Esophagus (tissue), 2 donors: ENCODE measurements at regions not wholly inside any gene's neighbourhood (a gene's known extent, or its start where the extent isn't known, plus 50 kb on each side); places are given as distances from the start of the nearest gene placed in this dataset.
A peak's percentile ranks its signal among the peaks of the same experiment; 100 is the strongest.

Experiments used
- H3K27ac ChIP-seq, 2 donors: one replicate each; pipeline ENCODE4 v1.5.1; 2013; ENCODE audit warnings: low read depth in 2 of 2, mild to moderate bottlenecking in 2 of 2, inconsistent platforms in 1 of 2, low read length in 1 of 2, moderate library complexity in 1 of 2
- H3K27me3 ChIP-seq, 2 donors: one replicate each; pipeline ENCODE4 v1.6.1; 2013; ENCODE audit warnings: low read length in 2 of 2, control low read depth in 1 of 2, mild to moderate bottlenecking in 1 of 2; ENCODE audit not compliant: insufficient read depth in 2 of 2, control insufficient read depth in 1 of 2
- H3K36me3 ChIP-seq, 2 donors: one replicate each; pipeline ENCODE4 v1.6.1; 2013; ENCODE audit warnings: low read length in 1 of 2; ENCODE audit not compliant: control insufficient read depth in 2 of 2, insufficient read depth in 2 of 2
- H3K4me1 ChIP-seq, 2 donors: one replicate each; pipeline ENCODE4 v1.6.1; 2013; ENCODE audit warnings: low read length in 1 of 2; ENCODE audit not compliant: control insufficient read depth in 2 of 2, insufficient read depth in 2 of 2
- H3K4me3 ChIP-seq, 2 donors: one replicate each; pipeline ENCODE4 v1.5.1; 2013; ENCODE audit warnings: low read length in 2 of 2, mild to moderate bottlenecking in 2 of 2, low read depth in 1 of 2, moderate library complexity in 1 of 2
- H3K9me3 ChIP-seq, 2 donors: one replicate each; pipeline ENCODE4 v1.6.1; 2013; ENCODE audit warnings: mild to moderate bottlenecking in 2 of 2, low read depth in 1 of 2, low read length in 1 of 2, moderate library complexity in 1 of 2; ENCODE audit not compliant: control insufficient read depth in 2 of 2, insufficient read depth in 1 of 2
- WGBS, 2 donors: extraction: QIAGEN DNeasy Blood & Tissue Kit; methylation state at CpG; one replicate each; pipeline ENCODE4 v1.1.7; 2013; 5-methylcytosine and 5-hydroxymethylcytosine counted together
- donor health status: healthy with polysubstance abuse.
- donor health status: Bipolar disorder and iron deficiency.

DNA sequence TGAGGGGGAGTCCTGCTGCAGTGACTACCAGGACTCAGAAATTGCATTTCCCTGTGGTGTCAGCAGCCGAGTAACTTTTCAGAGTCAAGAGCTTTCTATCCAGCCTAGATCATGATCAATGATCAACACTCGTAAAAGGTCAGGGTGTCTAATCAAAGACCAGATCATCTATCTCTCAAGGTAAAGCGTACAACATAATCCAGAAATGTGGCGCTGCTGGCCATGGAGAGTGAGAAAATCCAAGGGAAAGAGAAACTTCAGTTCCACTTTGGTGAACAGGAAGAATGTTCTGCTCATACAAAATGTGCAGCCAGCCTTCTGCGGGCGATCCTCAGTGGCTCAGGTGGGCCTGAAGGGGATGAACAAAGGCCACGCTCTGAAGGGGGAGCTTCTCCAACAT lies 1005.8 kb upstream of the NR2F2 start:
- 82 to 87% methylated on average over 7 of the region's 7 CpGs for WGBS, 2 donors
- H3K4me3 ChIP-seq: no peak overlapping the region
- H3K4me1 ChIP-seq: peaks cover 3 to 4% of the 10 kb centered on the region in 2 donors
- H3K9me3 ChIP-seq: no peaks in the 10 kb centered on the region
- no peak overlapping the region for H3K27ac ChIP-seq
- H3K36me3 ChIP-seq: no peaks in the 10 kb centered on the region
- peaks cover 0 to 4% of the 10 kb centered on the region in 2 donors for H3K27me3 ChIP-seq

DNA sequence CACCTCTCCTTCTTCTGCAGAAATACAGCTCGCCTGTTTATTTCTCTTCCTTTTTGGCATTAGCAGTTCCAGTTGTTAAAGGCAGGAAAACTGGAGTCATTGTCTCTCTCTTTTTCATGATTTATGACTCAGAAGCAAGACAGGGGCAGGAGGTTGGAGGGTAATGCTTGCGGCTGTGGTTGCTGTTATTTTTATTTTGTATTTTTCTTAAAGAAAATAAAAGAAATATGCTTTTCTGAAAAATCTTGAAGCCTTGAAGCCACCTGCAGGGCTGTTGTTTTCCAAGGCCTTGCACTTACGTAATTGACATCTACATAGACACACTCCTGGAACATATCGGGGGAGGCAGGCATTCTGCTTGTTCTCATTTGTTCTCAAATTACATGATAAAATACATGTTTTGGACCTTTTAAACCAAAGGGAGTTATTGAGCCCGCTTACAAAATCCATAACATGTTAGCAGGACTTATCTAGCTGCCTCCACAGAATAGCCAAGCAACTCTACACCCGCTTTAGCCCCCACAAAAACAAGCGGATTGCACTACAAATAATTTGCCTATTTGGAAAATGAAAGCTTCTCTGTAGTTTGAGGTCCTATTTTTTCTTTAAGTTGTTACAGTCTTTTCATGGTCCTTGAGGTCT lies 1004.6 kb upstream of the NR2F2 start:
- H3K27ac ChIP-seq: no peak overlapping the region
- H3K36me3 ChIP-seq: no peaks in the 10 kb centered on the region
- H3K4me3 ChIP-seq: no peak overlapping the region
- no peaks in the 10 kb centered on the region for H3K9me3 ChIP-seq
- peaks cover 0 to 4% of the 10 kb centered on the region in 2 donors for H3K27me3 ChIP-seq
- H3K4me1 ChIP-seq: peaks cover 3 to 4% of the 10 kb centered on the region in 2 donors
- 68% methylated on average over 7 of the region's 7 CpGs for WGBS, 2 donors

- Histone ChIP-seq H3K27me3 (peaks cover 0 to 4% of the 10 kb centered on the region in 2 donors), H3K4me1 (peaks cover 3 to 4% of the 10 kb centered on the region in 2 donors), H3K27ac (peak overlapping the region; percentile 27 to 52), H3K36me3 (no peaks in the 10 kb centered on the region), H3K9me3 (no peaks in the 10 kb centered on the region), H3K4me3 (peak overlapping the region; percentile 21 to 39)
- WGBS, 2 donors: 9 to 12% methylated on average over 54 to 59 of the region's 59 CpGs
These were observed 1003.9 kb upstream of the NR2F2 start for GRCh38 chr15:95326431-95327182.

DNA sequence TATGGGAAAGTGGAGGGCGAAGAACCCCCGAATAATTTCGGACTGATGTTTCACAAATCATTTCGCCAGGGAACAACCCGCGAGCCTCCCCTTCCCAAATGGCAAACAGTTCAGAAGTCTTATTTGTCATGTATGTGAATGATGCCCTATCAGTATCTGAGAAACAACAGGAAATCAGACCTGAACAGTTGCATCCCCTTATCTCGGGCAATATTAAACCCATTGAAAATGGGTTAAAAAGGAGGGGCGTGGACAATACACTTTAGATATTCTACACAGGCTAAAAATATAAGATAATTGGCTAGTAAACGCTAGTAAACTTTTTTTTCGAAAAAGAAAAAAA lies 1003.3 kb upstream of the NR2F2 start:
- no peaks in the 10 kb centered on the region for H3K36me3 ChIP-seq
- H3K4me1 ChIP-seq: peaks cover 3 to 4% of the 10 kb centered on the region in 2 donors
- peak overlapping the region; percentile 21 to 39 for H3K4me3 ChIP-seq
- H3K9me3 ChIP-seq: no peaks in the 10 kb centered on the region
- 22 to 29% methylated on average over 10 of the region's 10 CpGs for WGBS, 2 donors
- H3K27me3 ChIP-seq: peaks cover 0 to 4% of the 10 kb centered on the region in 2 donors
- H3K27ac ChIP-seq: peak overlapping the region in 1 of 2 donors; percentile 52

DNA sequence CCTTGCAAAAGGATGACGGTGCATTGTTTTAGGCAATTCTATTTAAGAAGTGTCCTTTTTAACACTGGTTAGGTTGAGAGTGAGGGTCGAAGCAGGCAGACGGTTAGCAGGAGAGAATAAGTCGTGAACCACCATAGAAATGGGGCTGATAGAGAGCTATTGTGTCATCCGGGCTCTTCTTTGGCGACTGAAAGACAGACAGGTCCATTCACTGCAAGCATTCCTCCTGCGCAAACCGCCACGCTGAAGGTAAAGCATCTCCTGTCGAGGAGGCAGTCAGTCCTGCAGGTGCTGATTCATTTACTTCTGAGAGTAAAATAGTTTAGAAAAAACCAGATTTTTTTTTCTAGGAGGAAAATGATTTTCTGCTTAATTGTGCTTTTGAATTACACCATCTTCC lies 1002.8 kb upstream of the NR2F2 start:
- 41 to 48% methylated on average over 10 of the region's 10 CpGs for WGBS, 2 donors
- peak overlapping the region in 1 of 2 donors; percentile 42 for H3K27ac ChIP-seq
- no peaks in the 10 kb centered on the region for H3K36me3 ChIP-seq
- peak overlapping the region in 1 of 2 donors; percentile 15 for H3K4me3 ChIP-seq
- peaks cover 0 to 4% of the 10 kb centered on the region in 2 donors for H3K27me3 ChIP-seq
- H3K4me1 ChIP-seq: peaks cover 3 to 4% of the 10 kb centered on the region in 2 donors
- H3K9me3 ChIP-seq: no peaks in the 10 kb centered on the region

- H3K4me1 ChIP-seq: peaks cover 3 to 4% of the 10 kb centered on the region in 2 donors
- H3K27ac ChIP-seq: no peak overlapping the region
- 74 to 80% methylated on average over 3 of the region's 3 CpGs for WGBS, 2 donors
- H3K9me3 ChIP-seq: no peaks in the 10 kb centered on the region
- peaks cover 0 to 4% of the 10 kb centered on the region in 2 donors for H3K27me3 ChIP-seq
- no peaks in the 10 kb centered on the region for H3K36me3 ChIP-seq
- H3K4me3 ChIP-seq: no peak overlapping the region
These were observed 1001.9 kb upstream of the NR2F2 start for GRCh38 chr15:95328559-95328958.

DNA sequence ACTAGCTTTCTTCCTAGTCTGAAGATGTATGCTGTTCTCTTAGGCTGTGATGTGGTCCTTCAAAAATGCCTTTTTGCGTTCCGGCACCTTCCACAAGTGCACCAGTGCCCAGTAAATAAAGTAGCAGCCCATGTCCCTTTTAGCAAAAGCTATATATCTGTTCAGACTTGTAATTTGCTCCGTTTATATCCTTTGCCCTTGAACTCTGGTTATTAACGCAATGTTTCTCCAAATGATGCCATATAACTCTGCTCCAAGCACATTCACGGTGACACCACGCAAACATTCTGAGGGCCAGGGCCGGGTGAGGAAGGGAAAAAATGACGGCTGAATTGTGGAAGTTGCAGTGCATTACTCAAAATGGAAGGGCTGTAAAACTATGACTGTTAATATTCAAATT lies 1001.1 kb upstream of the NR2F2 start:
- no peak overlapping the region for H3K4me3 ChIP-seq
- H3K27me3 ChIP-seq: peaks cover 0 to 4% of the 10 kb centered on the region in 2 donors
- H3K4me1 ChIP-seq: peaks cover 3 to 4% of the 10 kb centered on the region in 2 donors
- H3K27ac ChIP-seq: no peak overlapping the region
- no peaks in the 10 kb centered on the region for H3K9me3 ChIP-seq
- WGBS, 2 donors: 64 to 78% methylated on average over 8 of the region's 8 CpGs
- no peaks in the 10 kb centered on the region for H3K36me3 ChIP-seq

- H3K9me3 ChIP-seq: no peaks in the 10 kb centered on the region
- H3K4me3 ChIP-seq: no peak overlapping the region
- H3K27me3 ChIP-seq: no peaks in the 10 kb centered on the region
- H3K27ac ChIP-seq: no peak overlapping the region
- H3K36me3 ChIP-seq: no peaks in the 10 kb centered on the region
- 81 to 84% methylated on average over 6 of the region's 6 CpGs for WGBS, 2 donors
- no peaks in the 10 kb centered on the region for H3K4me1 ChIP-seq
These were observed 988.8 kb upstream of the NR2F2 start for GRCh38 chr15:95341686-95342085.

- H3K27ac ChIP-seq: no peak overlapping the region
- no peaks in the 10 kb centered on the region for H3K27me3 ChIP-seq
- H3K9me3 ChIP-seq: no peaks in the 10 kb centered on the region
- 70 to 77% methylated on average over 4 of the region's 4 CpGs for WGBS, 2 donors
- no peak overlapping the region for H3K4me3 ChIP-seq
- no peaks in the 10 kb centered on the region for H3K36me3 ChIP-seq
- no peaks in the 10 kb centered on the region for H3K4me1 ChIP-seq
These were observed 984.6 kb upstream of the NR2F2 start for GRCh38 chr15:95345867-95346266.
